Panc1 (cell line): ENCODE measurements at regions not wholly inside any gene's neighbourhood (a gene's known extent, or its start where the extent isn't known, plus 50 kb on each side); places are given as distances from the start of the nearest gene placed in this dataset.

ENCODE experiments used
- CTCF ChIP-seq: fragments of 450-650 bp; IDR thresholded peaks from 2 replicates; pipeline ENCODE4 v1.5.1; 2017; ENCODE audit warnings: mild to moderate bottlenecking
- POLR2AphosphoS5 ChIP-seq: IDR thresholded peaks from 2 replicates; pipeline ENCODE4 v1.6.1; 2012; ENCODE audit warnings: mild to moderate bottlenecking, low read depth, low read length, moderate library complexity

- TF ChIP-seq POLR2AphosphoS5 (no peak), CTCF (no peak)
Measured at GRCh38 chr1:167146903-167147539, 53.1 kb downstream of the STYXL2 start.
